HEK293T (cell line): ENCODE measurements at regions not wholly inside any gene's neighbourhood (a gene's known extent, or its start where the extent isn't known, plus 50 kb on each side); places are given as distances from the start of the nearest gene placed in this dataset.

Experiments used
- ARNT ChIP-seq: fragments of 450-650 bp; IDR thresholded peaks from 2 replicates; pipeline ENCODE4 v1.6.1; 2017; ENCODE audit warnings: mild to moderate bottlenecking
- CTBP1 ChIP-seq: fragments of 450-650 bp; IDR thresholded peaks from 2 replicates; pipeline ENCODE4 v1.6.1; 2016; ENCODE audit warnings: borderline replicate concordance
- FOXK2 ChIP-seq: fragments of 450-650 bp; IDR thresholded peaks from 2 replicates; pipeline ENCODE4 v1.6.1; 2016; ENCODE audit warnings: mild to moderate bottlenecking
- FOXM1 ChIP-seq: fragments of 450-650 bp; IDR thresholded peaks from 2 replicates; pipeline ENCODE4 v1.6.1; 2017; ENCODE audit warnings: mild to moderate bottlenecking, borderline replicate concordance
- HDGF ChIP-seq: fragments of 450-650 bp; IDR thresholded peaks from 2 replicates; pipeline ENCODE4 v1.6.1; 2017; ENCODE audit warnings: antibody characterized with exemption, borderline replicate concordance
- L3MBTL2 ChIP-seq: fragments of 450-650 bp; conservative IDR thresholded peaks from 2 replicates; pipeline ENCODE4 v1.6.1; 2016; ENCODE audit warnings: mild to moderate bottlenecking
- SP1 ChIP-seq: fragments of 450-650 bp; IDR thresholded peaks from 2 replicates; pipeline ENCODE4 v1.6.1; 2017
- SUZ12 ChIP-seq: fragments of 450-650 bp; IDR thresholded peaks from 2 replicates; pipeline ENCODE4 v1.6.1; 2016; ENCODE audit warnings: mild to moderate bottlenecking
- ZNF384 ChIP-seq: fragments of 450-650 bp; IDR thresholded peaks from 2 replicates; pipeline ENCODE4 v1.6.1; 2016

- TF ChIP-seq SUZ12 (no peak), FOXK2 (no peak), SP1 (no peak), CTBP1 (no peak), FOXM1 (no peak), ZNF384 (no peak), L3MBTL2 (no peak), ARNT (no peak), HDGF (no peak)
Observed at GRCh38 chr6:131400779-131401496, 172.1 kb upstream of the ARG1 start.
